ENCODE measurements at regions not wholly inside any gene's neighbourhood (a gene's known extent, or its start where the extent isn't known, plus 50 kb on each side); places are given as distances from the start of the nearest gene placed in this dataset.

- TF ChIP-seq, protein P1, sequence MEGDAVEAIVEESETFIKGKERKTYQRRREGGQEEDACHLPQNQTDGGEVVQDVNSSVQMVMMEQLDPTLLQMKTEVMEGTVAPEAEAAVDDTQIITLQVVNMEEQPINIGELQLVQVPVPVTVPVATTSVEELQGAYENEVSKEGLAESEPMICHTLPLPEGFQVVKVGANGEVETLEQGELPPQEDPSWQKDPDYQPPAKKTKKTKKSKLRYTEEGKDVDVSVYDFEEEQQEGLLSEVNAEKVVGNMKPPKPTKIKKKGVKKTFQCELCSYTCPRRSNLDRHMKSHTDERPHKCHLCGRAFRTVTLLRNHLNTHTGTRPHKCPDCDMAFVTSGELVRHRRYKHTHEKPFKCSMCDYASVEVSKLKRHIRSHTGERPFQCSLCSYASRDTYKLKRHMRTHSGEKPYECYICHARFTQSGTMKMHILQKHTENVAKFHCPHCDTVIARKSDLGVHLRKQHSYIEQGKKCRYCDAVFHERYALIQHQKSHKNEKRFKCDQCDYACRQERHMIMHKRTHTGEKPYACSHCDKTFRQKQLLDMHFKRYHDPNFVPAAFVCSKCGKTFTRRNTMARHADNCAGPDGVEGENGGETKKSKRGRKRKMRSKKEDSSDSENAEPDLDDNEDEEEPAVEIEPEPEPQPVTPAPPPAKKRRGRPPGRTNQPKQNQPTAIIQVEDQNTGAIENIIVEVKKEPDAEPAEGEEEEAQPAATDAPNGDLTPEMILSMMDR (conservative IDR thresholded peaks at IDR 0.05; ENCODE audit: low read depth, low read length): no peak
- TF ChIP-seq EZH2 (IDR thresholded peaks at IDR 0.05; ENCODE audit: borderline replicate concordance, low read depth, low read length, poor library complexity, severe bottlenecking): no peak
These were observed 612.9 kb upstream of the TBL1XR1 start for GRCh38 chr3:177810162-177810623.

All from A673 (cell line).